Hepatocyte (in vitro differentiated cells): ENCODE measurements at regions not wholly inside any gene's neighbourhood (a gene's known extent, or its start where the extent isn't known, plus 50 kb on each side); places are given as distances from the start of the nearest gene placed in this dataset.

Source experiments
- EZH2 ChIP-seq: fragments of 200-600 bp; sonication (generic); IDR thresholded peaks from 2 replicates; pipeline ENCODE4 v1.6.1; 2016; ENCODE audit warnings: antibody characterized with exemption, mild to moderate bottlenecking, borderline replicate concordance
- EZH2phosphoT487 ChIP-seq: fragments of 200-600 bp; sonication (generic); IDR thresholded peaks from one replicate; pipeline ENCODE4 v1.6.1; 2018; ENCODE audit warnings: antibody characterized with exemption, mild to moderate bottlenecking, low read depth, moderate library complexity; ENCODE audit not compliant: unreplicated experiment, severe bottlenecking
- TF ChIP-seq, protein P1 (sequence below): fragments of 200-600 bp; sonication (generic); IDR thresholded peaks from 2 replicates; pipeline ENCODE4 v1.5.1; 2016; ENCODE audit warnings: antibody characterized with exemption, mild to moderate bottlenecking; ENCODE audit not compliant: poor library complexity

DNA sequence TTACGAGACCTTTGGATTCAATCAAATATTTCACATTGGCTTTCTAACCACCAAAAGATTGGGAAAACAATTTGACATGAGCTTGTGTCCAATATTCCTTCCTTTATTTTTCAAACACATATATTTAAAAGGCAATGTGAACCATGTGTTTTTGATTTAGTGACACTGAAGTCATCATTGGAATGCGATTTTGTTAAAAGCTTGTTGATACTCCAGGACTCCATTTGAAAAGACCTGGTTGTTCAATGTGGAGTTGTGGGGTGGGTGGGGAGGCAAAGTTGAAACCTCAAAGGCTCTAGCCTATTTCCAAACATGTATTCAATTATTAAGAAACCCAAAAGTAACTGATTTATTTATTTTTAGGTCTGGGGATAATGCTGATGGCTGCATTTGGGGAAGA lies 114.1 kb upstream of the TRIB2 start:
- TF ChIP-seq EZH2: no peak
- TF ChIP-seq, protein P1, sequence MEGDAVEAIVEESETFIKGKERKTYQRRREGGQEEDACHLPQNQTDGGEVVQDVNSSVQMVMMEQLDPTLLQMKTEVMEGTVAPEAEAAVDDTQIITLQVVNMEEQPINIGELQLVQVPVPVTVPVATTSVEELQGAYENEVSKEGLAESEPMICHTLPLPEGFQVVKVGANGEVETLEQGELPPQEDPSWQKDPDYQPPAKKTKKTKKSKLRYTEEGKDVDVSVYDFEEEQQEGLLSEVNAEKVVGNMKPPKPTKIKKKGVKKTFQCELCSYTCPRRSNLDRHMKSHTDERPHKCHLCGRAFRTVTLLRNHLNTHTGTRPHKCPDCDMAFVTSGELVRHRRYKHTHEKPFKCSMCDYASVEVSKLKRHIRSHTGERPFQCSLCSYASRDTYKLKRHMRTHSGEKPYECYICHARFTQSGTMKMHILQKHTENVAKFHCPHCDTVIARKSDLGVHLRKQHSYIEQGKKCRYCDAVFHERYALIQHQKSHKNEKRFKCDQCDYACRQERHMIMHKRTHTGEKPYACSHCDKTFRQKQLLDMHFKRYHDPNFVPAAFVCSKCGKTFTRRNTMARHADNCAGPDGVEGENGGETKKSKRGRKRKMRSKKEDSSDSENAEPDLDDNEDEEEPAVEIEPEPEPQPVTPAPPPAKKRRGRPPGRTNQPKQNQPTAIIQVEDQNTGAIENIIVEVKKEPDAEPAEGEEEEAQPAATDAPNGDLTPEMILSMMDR: no peak
- TF ChIP-seq EZH2phosphoT487: no peak
